HCT116 (cell line): ENCODE measurements at regions not wholly inside any gene's neighbourhood (a gene's known extent, or its start where the extent isn't known, plus 50 kb on each side); places are given as distances from the start of the nearest gene placed in this dataset.

Experiments used
- ATF3 ChIP-seq: IDR thresholded peaks from 2 replicates; pipeline ENCODE4 v1.6.1; 2012
- CEBPB ChIP-seq: IDR thresholded peaks from 2 replicates; pipeline ENCODE4 v1.6.1; 2012; ENCODE audit warnings: low read depth
- CTCF ChIP-seq, 3 experiments: fragments of 200-600 bp in 1 of 3; sonication (generic) in 1 of 3; IDR thresholded peaks in 2 of 3; conservative IDR thresholded peaks in 1 of 3; 2 replicates each; pipeline ENCODE4 v1.5.1; 2012 to 2017; ENCODE audit warnings: low read depth in 2 of 3, low read length in 2 of 3, antibody characterized with exemption in 1 of 3, borderline replicate concordance in 1 of 3, control low read depth in 1 of 3, mild to moderate bottlenecking in 1 of 3, mixed read lengths in 1 of 3, mixed run types in 1 of 3, moderate library complexity in 1 of 3; ENCODE audit not compliant: insufficient read depth in 1 of 3
- EGR1 ChIP-seq: IDR thresholded peaks from 2 replicates; pipeline ENCODE4 v1.6.1; 2012; ENCODE audit warnings: low read depth
- EZH2 ChIP-seq: fragments of 200-600 bp; sonication (generic); IDR thresholded peaks from 2 replicates; pipeline ENCODE4 v1.6.1; 2017; ENCODE audit warnings: antibody characterized with exemption, mixed run types
- EZH2phosphoT487 ChIP-seq: fragments of 200-600 bp; IDR thresholded peaks from 2 replicates; pipeline ENCODE4 v1.6.1; 2018; ENCODE audit warnings: antibody characterized with exemption, borderline replicate concordance
- JUND ChIP-seq: IDR thresholded peaks from 2 replicates; pipeline ENCODE4 v1.6.1; 2012
- MAX ChIP-seq: IDR thresholded peaks from 2 replicates; pipeline ENCODE4 v1.6.1; 2012
- POLR2A ChIP-seq: IDR thresholded peaks from 2 replicates; pipeline ENCODE4 v1.7.0; 2011; ENCODE audit warnings: borderline replicate concordance; ENCODE audit not compliant: insufficient read depth, insufficient read length; ENCODE audit errors: extremely low read depth
- POLR2AphosphoS5 ChIP-seq: IDR thresholded peaks from 2 replicates; pipeline ENCODE4 v1.6.1; 2011; ENCODE audit warnings: mild to moderate bottlenecking, low read depth, low read length, moderate library complexity
- REST ChIP-seq: IDR thresholded peaks from 2 replicates; pipeline ENCODE4 v1.6.1; 2012; ENCODE audit warnings: low read depth
- SRF ChIP-seq: IDR thresholded peaks from 2 replicates; pipeline ENCODE4 v1.6.1; 2012; ENCODE audit warnings: low read depth
- YY1 ChIP-seq: IDR thresholded peaks from 2 replicates; pipeline ENCODE4 v1.6.1; 2011; ENCODE audit warnings: low read length, low read depth, moderate library complexity, mild to moderate bottlenecking; ENCODE audit not compliant: insufficient replicate concordance; ENCODE audit errors: extremely low read depth
- ZFX ChIP-seq: fragments of 450-650 bp; IDR thresholded peaks from 2 replicates; pipeline ENCODE4 v1.6.1; 2017

GRCh38 chr5:39689919-39690318, 265.1 kb upstream of the DAB2 start:
- TF ChIP-seq CTCF (IDR thresholded peaks at IDR 0.05 in 2 of 3, conservative IDR thresholded peaks at IDR 0.05 in 1 of 3; ENCODE audit: borderline replicate concordance in 1 of 3, insufficient read depth in 1 of 3, low read depth in 2 of 3, low read length in 2 of 3) (no peak), POLR2AphosphoS5 (no peak), CEBPB (no peak), SRF (no peak), EZH2phosphoT487 (no peak), POLR2A (no peak), REST (no peak), EZH2 (no peak), ATF3 (no peak), JUND (no peak), EGR1 (no peak), YY1 (no peak), MAX (no peak), ZFX (no peak)
